SK-N-SH (cell line): ENCODE measurements at regions not wholly inside any gene's neighbourhood (a gene's known extent, or its start where the extent isn't known, plus 50 kb on each side); places are given as distances from the start of the nearest gene placed in this dataset.

Experiments
- CTCF ChIP-seq: fragments of 200-600 bp; sonication (generic); IDR thresholded peaks from 2 replicates; pipeline ENCODE4 v1.6.1; 2017; ENCODE audit warnings: antibody characterized with exemption, mild to moderate bottlenecking, moderate library complexity
- ELF1 ChIP-seq: IDR thresholded peaks from 2 replicates; pipeline ENCODE4 v1.4.0; 2012
- EP300 ChIP-seq, 2 experiments: IDR thresholded peaks; 2 replicates each; pipeline versions ENCODE4 v1.4.0 to v1.6.1; 2012; ENCODE audit warnings: borderline replicate concordance in 1 of 2, low read depth in 1 of 2, low read length in 1 of 2
- FOXM1 ChIP-seq: IDR thresholded peaks from 2 replicates; pipeline ENCODE4 v1.4.0; 2012; ENCODE audit warnings: low read depth, mild to moderate bottlenecking
- GATA2 ChIP-seq: sonication (generic); formaldehyde crosslinking; IDR thresholded peaks from 2 replicates; pipeline ENCODE4 v1.5.0; 2020; ENCODE audit warnings: mild to moderate bottlenecking, missing genetic modification reagents
- JUND ChIP-seq: IDR thresholded peaks from 2 replicates; pipeline ENCODE4 v1.4.0; 2012
- MXI1 ChIP-seq: IDR thresholded peaks from 2 replicates; pipeline ENCODE4 v1.6.1; 2012; ENCODE audit warnings: mild to moderate bottlenecking, low read depth, low read length, improper control_type of control experiment
- POLR2AphosphoS5 ChIP-seq: IDR thresholded peaks from 2 replicates; pipeline ENCODE4 v1.6.1; 2012; ENCODE audit warnings: low read depth, low read length
- RAD21 ChIP-seq: IDR thresholded peaks from 2 replicates; pipeline ENCODE4 v1.6.1; 2012; ENCODE audit warnings: mild to moderate bottlenecking, low read length
- TCF12 ChIP-seq: IDR thresholded peaks from 2 replicates; pipeline ENCODE4 v1.4.0; 2012
- TEAD4 ChIP-seq: IDR thresholded peaks from 2 replicates; pipeline ENCODE4 v1.4.0; 2012; ENCODE audit warnings: mild to moderate bottlenecking, borderline replicate concordance; ENCODE audit not compliant: insufficient read depth
- USF2 ChIP-seq: fragments of 150-350 bp; IDR thresholded peaks from 2 replicates; pipeline ENCODE4 v1.6.1; 2017; ENCODE audit warnings: antibody characterized with exemption, low read length, low read depth, borderline replicate concordance
- YY1 ChIP-seq: IDR thresholded peaks from 2 replicates; pipeline ENCODE4 v1.4.0; 2012; ENCODE audit warnings: low read depth, mild to moderate bottlenecking
- ZBTB33 ChIP-seq: IDR thresholded peaks from 2 replicates; pipeline ENCODE4 v1.4.0; 2012; ENCODE audit warnings: low read depth, borderline replicate concordance

GRCh38 chr17:73972056-73972455, 231.4 kb upstream of the RPL38 start:
- TF ChIP-seq YY1 (no peak), POLR2AphosphoS5 (no peak), EP300 (IDR thresholded peaks at IDR 0.05; ENCODE audit: borderline replicate concordance in 1 of 2, low read depth in 1 of 2, low read length in 1 of 2) (no peak), ELF1 (no peak), CTCF (no peak), USF2 (no peak), FOXM1 (no peak), TCF12 (no peak), MXI1 (no peak), ZBTB33 (no peak), RAD21 (no peak), GATA2 (no peak), JUND (no peak), TEAD4 (no peak)
